ENCODE measurements at regions not wholly inside any gene's neighbourhood (a gene's known extent, or its start where the extent isn't known, plus 50 kb on each side); places are given as distances from the start of the nearest gene placed in this dataset.

DNA sequence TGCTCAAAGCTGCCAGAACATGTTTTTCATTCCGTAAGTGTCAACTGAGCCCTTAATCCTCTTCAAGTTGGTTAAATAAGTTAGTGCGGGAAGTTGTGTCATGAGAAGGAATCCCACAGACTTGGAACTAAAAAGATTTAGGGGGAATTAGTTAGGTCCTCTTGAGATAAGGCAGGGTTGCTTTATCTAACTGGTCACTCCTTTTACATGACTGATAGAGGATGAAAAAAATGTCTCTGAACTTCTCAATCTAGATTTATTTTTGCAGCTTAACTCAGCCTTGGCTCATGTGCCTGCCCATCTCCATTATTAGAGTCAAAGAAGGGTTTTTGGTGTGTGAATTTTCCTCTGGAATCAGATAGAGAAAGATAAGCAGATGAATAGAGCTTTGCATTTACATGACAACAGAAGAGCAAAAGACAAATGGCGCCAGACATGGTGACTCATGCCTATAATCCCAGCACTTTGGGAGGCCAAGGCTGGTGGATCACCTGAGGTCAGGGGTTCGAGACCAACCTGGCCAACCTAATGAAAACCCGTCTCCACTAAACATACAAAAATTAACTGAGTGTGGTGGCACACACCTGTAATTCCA lies 882.9 kb downstream of the RPA4 start:
- no peak for FAIRE-seq

DNA sequence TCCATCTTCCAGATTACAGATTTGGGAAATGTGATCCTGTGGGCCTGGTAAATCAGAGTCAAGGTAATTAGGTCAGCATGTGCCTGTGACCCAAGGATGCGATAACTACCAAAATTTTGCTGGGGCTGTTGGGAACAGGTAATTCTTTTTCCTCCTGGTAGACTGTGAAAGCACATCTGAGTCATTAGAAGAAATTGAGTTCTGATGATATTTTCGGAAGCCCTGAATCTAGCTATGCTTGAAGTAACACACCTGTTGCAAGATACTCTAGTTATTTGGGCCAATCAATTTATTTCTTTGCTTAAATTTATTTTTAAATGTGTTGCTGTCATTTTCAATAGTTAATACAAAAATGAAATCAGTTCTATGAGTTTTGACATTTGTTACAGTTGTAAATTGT lies 903.6 kb downstream of the RPA4 start:
- FAIRE-seq: no peak

DNA sequence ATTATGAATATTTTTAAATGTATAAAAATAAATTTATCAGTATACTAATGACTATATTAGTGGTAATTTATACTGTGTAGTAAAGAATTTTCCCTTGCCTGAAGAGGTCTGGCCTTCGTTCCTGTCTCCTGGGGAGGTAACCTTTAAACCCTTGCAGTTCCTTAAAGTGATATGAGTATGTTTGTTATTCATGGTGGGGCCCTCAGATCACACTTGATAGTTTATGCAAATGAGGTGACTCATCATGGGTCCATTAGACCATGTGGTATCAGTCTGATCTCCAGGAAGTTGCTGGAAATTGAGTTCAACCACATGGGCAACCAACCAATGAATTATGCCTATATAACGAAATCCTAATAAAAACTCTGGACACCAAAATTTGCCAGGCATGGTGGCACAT lies 904.1 kb downstream of the RPA4 start:
- no peak for FAIRE-seq

DNA sequence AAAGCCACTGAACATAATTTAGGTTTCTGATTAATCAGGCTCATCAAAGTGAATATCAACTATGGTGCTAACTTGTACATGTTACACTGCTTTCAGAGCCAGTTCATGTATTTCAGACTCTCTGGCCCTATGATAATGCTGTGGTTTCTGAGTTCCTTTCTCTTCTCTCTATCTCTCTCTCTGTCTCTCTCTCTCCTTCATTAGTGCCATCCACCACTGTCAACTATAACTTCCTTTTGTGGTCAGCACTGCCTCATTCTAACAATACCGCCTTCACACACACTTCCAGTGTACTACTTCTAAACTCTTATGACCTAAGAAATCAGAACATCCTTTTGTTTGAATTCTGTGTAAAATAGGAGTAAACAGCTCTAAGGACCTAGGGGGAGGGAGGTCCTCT lies 907.1 kb downstream of the RPA4 start:
- FAIRE-seq: no peak

DNA sequence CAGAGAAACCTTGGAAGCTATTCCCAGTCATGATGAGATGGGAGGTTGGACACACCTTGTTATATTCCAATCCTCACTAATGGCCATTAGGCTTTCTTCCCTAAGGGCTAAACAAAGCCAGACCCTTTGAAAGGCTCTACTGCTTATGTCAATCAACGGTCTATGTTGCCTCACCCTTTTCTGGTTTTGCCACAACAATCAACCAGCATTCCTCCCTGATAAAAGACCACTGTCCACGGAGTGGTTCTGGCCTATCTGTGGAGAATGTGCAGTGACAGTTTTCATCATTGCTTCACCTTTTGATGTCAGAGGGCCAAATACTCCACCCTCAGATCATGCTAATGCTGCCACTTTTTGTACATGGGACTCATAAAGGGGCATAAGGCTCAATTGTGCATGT lies 913.4 kb downstream of the RPA4 start:
- no peak for FAIRE-seq

DNA sequence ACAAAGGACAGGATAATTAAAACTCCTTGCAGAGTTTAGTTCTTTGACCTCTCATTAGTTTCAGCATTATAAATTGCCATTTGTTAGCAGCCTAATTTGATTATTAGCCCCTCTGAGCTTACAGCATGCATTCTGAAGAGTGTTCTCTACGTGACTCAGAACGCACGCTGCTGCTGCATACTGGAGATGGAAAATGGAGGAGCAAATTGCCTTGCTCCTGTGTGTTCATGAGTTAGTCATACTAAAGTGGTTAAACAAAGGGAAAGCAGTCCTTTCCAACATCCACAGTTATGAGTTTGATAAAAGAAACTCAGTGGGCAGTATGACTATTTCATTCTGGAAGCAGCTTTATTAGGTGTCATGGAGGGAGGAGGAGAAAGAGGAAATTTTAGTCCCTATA lies 922.5 kb downstream of the RPA4 start:
- FAIRE-seq: no peak

- FAIRE-seq: no peak
Observed at GRCh38 chrX:97806946-97807345, 923.2 kb downstream of the RPA4 start.

- no peak for FAIRE-seq
Observed at GRCh38 chrX:97820170-97820569, 936.5 kb downstream of the RPA4 start.

DNA sequence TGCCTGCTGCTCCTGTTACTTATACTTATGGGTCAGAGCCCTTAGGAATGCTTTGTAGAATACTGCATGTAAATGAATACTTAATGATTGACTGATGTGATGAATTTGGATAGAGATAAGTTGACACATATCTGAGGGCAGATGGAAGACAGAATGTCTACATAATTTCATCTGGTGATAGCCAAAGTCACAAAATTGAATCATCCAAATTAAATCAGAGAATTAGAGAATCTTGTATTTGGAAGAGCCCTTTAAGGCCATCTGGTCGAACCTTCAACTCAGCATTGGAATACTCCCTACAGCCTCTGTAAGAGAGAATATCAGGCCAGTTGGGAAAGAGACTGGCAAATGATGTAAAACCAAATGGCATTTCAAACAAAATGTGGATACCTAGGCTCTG lies 944.8 kb downstream of the RPA4 start:
- no peak for FAIRE-seq

DNA sequence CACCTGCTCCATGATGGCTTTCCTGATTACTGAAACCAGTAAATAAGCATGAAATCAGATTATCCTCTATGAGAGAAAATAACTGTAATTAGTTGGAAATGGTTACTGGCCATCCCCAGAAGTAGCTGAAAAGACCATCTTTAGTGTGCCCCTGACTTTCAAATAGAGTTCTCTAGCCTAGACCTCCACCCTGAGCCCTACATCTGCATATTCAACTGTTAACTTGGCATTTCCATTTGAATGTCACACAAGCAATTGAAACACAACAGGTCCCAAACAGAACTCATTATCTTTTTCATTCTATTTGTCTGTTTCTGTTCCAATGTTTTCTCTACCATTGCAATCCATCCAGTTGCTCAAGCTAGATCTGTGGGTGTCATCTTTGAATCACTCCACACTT lies 952.3 kb downstream of the RPA4 start:
- no peak for FAIRE-seq

GRCh38 chrX:97841544-97842179 lies 958.0 kb downstream of the RPA4 start:
- FAIRE-seq: no peak

DNA sequence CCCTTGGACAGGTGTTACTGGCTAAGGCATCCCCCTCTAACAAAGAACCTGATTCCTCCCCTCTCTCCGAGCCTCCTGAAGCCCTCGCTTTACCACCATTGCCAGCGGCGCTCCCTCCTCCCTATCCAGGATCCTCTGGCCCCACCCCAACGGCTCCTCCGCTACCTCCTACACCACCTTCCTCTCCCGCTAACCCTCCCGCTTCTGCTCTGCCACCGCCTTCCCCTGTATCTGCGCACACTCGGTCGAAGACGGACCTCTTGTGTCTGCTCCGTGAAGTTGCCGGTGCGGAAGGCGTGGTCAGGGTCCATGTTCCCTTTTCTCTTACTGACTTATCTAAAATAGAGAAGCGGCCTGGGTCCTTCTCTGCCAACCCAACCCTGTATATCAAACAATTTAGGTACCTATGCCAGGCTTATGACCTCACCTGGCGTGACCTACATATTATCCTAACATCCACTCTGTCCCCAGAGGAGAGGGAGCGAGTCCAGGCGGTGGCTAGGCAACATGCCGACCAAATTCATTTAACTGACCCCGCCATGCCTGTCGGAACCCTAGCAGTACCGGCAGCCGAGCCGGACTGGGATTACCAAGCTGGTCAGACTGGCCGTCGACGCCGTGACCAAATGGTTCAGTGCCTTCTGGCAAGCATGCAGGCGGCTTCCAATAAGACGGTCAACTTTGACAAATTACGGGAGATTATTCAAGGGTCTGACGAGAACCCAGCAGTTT lies 958.9 kb downstream of the RPA4 start:
- FAIRE-seq: no peak

DNA sequence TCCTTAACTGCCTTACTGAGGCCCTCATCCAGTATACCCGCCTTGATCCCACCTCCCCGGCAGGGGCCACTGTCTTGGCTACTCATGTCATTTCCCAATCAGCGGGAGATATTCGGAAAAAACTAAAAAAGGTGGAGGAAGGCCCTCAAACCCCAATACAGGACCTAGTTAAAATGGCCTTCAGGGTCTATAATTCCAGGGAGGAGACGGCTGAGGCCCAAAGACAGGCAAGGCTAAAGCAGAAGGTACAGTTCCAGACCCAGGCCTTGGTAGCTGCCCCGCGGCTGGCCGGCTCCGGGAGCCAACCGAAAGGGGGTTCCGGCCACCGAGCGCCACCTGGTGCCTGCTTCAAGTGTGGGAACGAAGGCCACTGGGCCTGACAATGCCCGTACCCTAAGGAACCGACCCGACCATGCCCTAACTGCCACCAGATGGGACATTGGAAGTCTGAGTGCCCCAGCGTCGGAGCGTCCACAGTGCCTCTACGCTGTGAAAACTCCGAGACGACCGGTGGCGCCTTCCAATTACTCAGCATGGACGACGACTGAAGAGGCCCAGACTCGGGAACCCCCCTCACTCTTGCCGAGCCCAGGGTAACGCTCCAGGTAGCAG lies 959.6 kb downstream of the RPA4 start:
- FAIRE-seq: no peak

DNA sequence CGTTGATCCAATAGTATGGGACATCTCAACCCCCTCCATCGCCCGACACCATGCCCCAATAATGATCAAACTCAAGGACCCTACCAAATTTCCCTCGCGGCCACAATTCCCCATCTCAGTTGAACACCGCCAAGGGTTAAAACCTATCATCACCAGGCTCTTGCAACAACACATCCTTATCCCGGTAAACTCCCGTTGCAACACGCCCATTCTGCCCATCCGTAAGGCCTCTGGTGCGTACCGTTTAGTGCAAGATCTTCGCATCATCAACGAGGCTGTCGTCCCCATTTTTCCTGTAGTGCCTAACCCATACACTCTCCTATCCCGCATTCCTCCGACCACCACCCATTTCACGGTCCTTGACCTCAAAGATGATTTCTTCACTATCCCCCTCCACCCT lies 960.5 kb downstream of the RPA4 start:
- no peak for FAIRE-seq

GRCh38 chrX:97844943-97845342 lies 961.2 kb downstream of the RPA4 start:
- no peak for FAIRE-seq

- FAIRE-seq: no peak
Observed at GRCh38 chrX:97845451-97845850, 961.7 kb downstream of the RPA4 start.

DNA sequence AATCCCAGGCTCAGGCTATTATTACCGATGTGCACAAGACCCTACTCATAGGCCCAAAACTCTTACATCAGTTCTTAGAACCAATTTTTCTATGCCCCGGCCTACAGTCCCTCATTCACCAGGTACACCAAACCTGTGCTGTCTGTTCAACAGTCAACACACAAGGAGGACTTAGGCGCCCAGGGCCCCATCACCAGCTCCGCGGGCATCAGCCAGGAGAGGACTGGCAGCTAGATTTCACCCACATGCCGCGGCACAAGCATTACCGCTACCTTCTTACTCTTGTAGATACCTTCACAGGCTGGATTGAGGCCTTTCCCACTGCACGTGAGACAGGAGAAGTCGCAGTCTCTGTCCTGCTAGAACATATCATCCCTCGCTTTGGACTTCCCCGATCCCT lies 962.5 kb downstream of the RPA4 start:
- FAIRE-seq: no peak

GRCh38 chrX:97846718-97847237 lies 963.1 kb downstream of the RPA4 start:
- FAIRE-seq: no peak

DNA sequence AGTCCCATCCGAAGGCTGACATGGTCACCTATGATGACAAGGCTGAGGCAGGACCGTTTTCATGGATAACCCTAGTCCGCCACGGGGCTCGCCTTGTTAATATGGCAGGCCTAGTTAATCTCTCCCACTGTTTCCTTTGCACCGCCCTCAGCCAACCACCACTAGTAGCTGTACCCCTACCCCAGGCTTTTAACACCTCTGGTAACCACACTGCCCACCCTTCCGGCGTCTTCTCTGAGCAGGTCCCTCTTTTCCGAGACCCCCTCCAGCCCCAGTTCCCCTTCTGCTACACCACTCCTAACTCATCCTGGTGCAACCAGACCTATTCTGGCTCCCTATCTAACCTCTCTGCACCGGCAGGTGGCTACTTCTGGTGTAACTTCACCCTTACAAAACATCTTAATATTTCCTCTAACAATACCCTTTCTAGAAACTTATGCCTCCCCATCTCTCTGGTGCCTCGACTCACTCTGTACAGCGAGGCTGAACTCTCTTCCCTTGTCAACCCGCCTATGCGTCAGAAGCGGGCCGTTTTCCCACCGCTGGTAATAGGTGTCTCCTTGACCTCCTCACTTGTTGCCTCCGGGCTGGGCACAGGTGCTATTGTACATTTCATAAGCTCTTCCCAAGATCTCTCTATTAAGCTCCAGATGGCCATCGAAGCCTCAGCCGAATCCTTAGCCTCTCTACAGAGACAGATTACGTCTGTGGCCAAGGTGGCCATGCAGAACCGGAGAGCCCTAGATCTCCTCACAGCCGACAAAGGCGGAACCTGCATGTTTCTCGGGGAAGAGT lies 964.4 kb downstream of the RPA4 start:
- FAIRE-seq: no peak

GRCh38 chrX:97849951-97850350 lies 966.2 kb downstream of the RPA4 start:
- FAIRE-seq: no peak

DNA sequence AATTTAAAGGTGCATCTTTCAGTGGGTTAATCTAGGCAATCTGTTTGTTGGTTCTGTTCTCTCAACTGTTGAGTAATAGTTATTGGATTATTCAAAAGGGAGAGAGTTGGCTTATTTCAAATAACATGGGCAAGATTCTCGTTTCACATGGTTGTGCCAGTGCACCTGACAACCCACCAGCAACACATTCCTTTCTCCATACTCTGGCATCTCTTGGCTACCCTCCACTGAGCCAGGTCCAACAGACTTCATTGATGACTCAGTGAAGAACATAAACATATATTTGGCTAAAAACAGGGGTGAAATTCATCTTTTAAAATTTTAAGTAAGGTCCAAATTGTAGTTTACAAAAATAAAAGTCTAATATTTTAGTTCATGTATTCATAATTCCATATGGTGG lies 967.2 kb downstream of the RPA4 start:
- FAIRE-seq: no peak

GRCh38 chrX:97854086-97854485 lies 970.4 kb downstream of the RPA4 start:
- FAIRE-seq: no peak

DNA sequence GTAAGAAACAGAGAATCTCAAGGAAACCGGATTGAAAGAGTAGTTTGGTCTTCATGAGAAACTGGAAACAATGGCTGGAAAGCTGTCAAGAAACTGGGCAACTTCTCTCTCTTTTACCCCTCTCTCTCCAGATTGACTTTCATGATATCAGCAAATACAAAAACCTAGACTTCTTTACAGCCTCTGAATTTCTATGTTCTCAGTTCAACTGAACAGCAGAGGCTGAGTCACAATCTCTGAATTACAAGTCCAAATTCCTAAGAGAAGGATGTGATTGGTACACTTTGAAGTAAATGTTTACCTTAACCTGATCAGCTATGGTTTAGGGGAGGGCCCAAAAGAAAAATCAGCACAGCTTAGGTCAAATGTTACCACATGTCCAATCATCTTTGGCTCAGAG lies 974.9 kb downstream of the RPA4 start:
- no peak for FAIRE-seq

Measured in endometrium (tissue), 2 donors.